ENCODE measurements at regions not wholly inside any gene's neighbourhood (a gene's known extent, or its start where the extent isn't known, plus 50 kb on each side); places are given as distances from the start of the nearest gene placed in this dataset.

DNA sequence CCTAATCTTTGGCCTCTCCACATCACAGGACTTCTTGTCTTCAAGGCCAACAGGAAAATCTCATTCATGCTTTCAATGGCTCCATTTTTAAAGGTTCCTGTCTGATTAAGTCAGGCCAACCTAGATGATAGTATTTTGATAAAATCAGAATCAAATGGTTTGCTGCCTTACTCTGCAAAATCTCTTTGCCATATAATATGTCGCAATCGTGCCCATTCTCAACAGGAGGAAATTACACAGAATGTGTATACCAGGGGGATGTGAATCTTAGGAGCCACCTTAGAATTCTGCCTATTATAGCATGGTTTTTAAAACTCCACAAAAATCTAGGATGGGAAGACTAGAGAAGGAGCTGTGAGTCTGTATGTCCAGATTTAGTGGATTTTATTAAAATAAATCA lies 612.9 kb upstream of the MAN1A1 start:
- H3K27me3 Mint-ChIP-seq (ENCODE audit: insufficient read depth, unreplicated experiment), result no peaks in the 10 kb centered on the region
- no peaks in the 10 kb centered on the region for H3K9me3 Mint-ChIP-seq (ENCODE audit: unreplicated experiment)
- intact Hi-C loops (cut with micrococcal nuclease), result no loop called here
- no peak overlapping the region for H3K4me3 Mint-ChIP-seq (ENCODE audit: unreplicated experiment)
- POLR2A ChIA-PET, result no interaction called here
- no peak overlapping the region for H3K27ac Mint-ChIP-seq (ENCODE audit: low read depth, unreplicated experiment)
- TF ChIP-seq, protein P1, sequence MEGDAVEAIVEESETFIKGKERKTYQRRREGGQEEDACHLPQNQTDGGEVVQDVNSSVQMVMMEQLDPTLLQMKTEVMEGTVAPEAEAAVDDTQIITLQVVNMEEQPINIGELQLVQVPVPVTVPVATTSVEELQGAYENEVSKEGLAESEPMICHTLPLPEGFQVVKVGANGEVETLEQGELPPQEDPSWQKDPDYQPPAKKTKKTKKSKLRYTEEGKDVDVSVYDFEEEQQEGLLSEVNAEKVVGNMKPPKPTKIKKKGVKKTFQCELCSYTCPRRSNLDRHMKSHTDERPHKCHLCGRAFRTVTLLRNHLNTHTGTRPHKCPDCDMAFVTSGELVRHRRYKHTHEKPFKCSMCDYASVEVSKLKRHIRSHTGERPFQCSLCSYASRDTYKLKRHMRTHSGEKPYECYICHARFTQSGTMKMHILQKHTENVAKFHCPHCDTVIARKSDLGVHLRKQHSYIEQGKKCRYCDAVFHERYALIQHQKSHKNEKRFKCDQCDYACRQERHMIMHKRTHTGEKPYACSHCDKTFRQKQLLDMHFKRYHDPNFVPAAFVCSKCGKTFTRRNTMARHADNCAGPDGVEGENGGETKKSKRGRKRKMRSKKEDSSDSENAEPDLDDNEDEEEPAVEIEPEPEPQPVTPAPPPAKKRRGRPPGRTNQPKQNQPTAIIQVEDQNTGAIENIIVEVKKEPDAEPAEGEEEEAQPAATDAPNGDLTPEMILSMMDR (IDR thresholded peaks at IDR 0.05; ENCODE audit: unreplicated experiment), result no peak
- CTCF ChIA-PET, result interaction anchor here (0.5 to 1.9 kb wide), 4 partner anchors 15 to 629 kb away, joined by 4 read pairs; no protein-coding TSS in a partner anchor
- no peak for DNase-seq (ENCODE audit: unreplicated experiment)
- H3K36me3 Mint-ChIP-seq (ENCODE audit: insufficient read depth, unreplicated experiment), result no peaks in the 10 kb centered on the region
- no peaks in the 10 kb centered on the region for H3K4me1 Mint-ChIP-seq (ENCODE audit: insufficient read depth, unreplicated experiment)
- no TSS peak for BruUV-seq (replicated peaks)

DNA sequence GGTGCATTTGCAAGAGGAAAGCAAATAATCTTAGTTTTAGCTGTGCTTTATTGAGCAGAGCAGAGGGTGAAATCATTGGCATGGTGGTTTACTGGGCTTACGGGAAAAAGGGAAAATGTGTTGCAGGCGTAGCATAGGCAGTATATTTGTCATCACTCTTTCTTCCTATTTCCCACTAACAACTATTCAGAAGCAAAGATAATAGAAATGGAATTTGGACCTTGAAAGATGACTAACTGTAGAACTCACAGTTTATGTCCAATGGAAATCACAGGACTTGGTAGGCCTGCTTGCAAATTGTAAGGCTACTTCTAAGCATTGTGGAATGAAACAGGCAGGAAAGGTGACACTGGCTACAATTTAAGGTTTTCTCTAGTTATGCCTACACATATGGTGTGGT lies 611.9 kb upstream of the MAN1A1 start:
- no peak for DNase-seq (ENCODE audit: unreplicated experiment)
- CTCF ChIA-PET, result no interaction called here
- Mint-ChIP-seq H3K4me3 (ENCODE audit: unreplicated experiment) (no peak overlapping the region), H3K27ac (ENCODE audit: low read depth, unreplicated experiment) (no peak overlapping the region), H3K4me1 (ENCODE audit: insufficient read depth, unreplicated experiment) (no peaks in the 10 kb centered on the region), H3K27me3 (ENCODE audit: insufficient read depth, unreplicated experiment) (no peaks in the 10 kb centered on the region), H3K9me3 (ENCODE audit: unreplicated experiment) (no peaks in the 10 kb centered on the region), H3K36me3 (ENCODE audit: insufficient read depth, unreplicated experiment) (no peaks in the 10 kb centered on the region)
- POLR2A ChIA-PET, result no interaction called here
- TF ChIP-seq, protein P1 (IDR thresholded peaks at IDR 0.05; ENCODE audit: unreplicated experiment), result no peak
- BruUV-seq (replicated peaks), result no TSS peak
- intact Hi-C loops (cut with micrococcal nuclease), result no loop called here

DNA sequence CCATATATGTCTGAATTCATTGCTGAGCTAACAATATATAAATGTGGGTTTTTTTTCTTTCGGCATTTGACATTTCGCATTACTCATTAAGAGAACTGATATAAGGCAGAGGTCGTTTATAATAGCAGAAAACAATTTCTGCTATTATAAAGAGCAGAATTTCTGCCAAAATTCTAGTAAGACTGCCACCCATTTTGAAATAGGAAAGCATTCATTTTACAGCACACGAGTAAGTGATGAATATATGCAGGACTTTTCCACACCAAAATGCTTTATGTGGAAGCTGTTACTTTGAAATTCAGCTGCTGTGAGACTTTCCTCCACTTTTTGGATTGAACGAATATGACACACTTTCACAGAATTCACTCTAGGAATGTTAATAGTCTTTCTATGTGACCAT lies 610.9 kb upstream of the MAN1A1 start:
- Mint-ChIP-seq H3K4me1 (ENCODE audit: insufficient read depth, unreplicated experiment) (no peaks in the 10 kb centered on the region), H3K4me3 (ENCODE audit: unreplicated experiment) (no peak overlapping the region), H3K36me3 (ENCODE audit: insufficient read depth, unreplicated experiment) (no peaks in the 10 kb centered on the region), H3K27ac (ENCODE audit: low read depth, unreplicated experiment) (no peak overlapping the region), H3K27me3 (ENCODE audit: insufficient read depth, unreplicated experiment) (no peaks in the 10 kb centered on the region), H3K9me3 (ENCODE audit: unreplicated experiment) (no peaks in the 10 kb centered on the region)
- DNase-seq (ENCODE audit: unreplicated experiment), result no peak
- TF ChIP-seq, protein P1 (IDR thresholded peaks at IDR 0.05; ENCODE audit: unreplicated experiment), result no peak
- BruUV-seq (replicated peaks), result no TSS peak
- CTCF ChIA-PET, result no interaction called here
- intact Hi-C loops (cut with micrococcal nuclease), result no loop called here
- POLR2A ChIA-PET, result no interaction called here

DNA sequence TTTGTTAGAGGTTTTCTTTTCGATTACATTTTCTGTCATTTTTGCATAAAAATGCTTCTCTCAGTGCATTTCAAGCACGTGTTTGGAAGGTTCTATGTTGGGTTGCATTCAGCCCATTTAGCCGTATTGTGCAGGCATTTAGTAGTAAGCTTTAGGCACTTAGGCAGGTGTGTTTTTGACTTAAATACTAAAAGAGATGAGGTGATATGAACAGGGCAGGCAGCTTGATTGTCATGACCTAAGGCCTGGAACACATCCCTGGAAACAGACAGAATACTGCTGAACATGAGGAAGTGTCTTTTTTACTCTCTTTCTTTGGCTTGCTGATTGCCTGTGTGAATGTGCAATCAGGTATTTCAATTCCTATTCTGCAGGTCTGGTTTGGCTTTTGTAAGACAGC lies 610.5 kb upstream of the MAN1A1 start:
- ChIA-PET POLR2A (no interaction called here), CTCF (no interaction called here)
- TF ChIP-seq, protein P1 (IDR thresholded peaks at IDR 0.05; ENCODE audit: unreplicated experiment), result no peak
- DNase-seq (ENCODE audit: unreplicated experiment), result no peak
- intact Hi-C loops (cut with micrococcal nuclease), result no loop called here
- H3K36me3 Mint-ChIP-seq (ENCODE audit: insufficient read depth, unreplicated experiment), result no peaks in the 10 kb centered on the region
- no peaks in the 10 kb centered on the region for H3K27me3 Mint-ChIP-seq (ENCODE audit: insufficient read depth, unreplicated experiment)
- H3K9me3 Mint-ChIP-seq (ENCODE audit: unreplicated experiment), result no peaks in the 10 kb centered on the region
- H3K27ac Mint-ChIP-seq (ENCODE audit: low read depth, unreplicated experiment), result no peak overlapping the region
- no TSS peak for BruUV-seq (replicated peaks)
- no peaks in the 10 kb centered on the region for H3K4me1 Mint-ChIP-seq (ENCODE audit: insufficient read depth, unreplicated experiment)
- H3K4me3 Mint-ChIP-seq (ENCODE audit: unreplicated experiment), result no peak overlapping the region
